Mucosa of gallbladder (tissue), 1 donor: ENCODE measurements at regions not wholly inside any gene's neighbourhood (a gene's known extent, or its start where the extent isn't known, plus 50 kb on each side); places are given as distances from the start of the nearest gene placed in this dataset.

Experiments
- DNase-seq: peaks from one replicate; pipeline ENCODE4 v3.0.0-alpha.2; 2020; ENCODE audit warnings: low spot score
- donor health status: DM: no; HTN: no; CAD: no.

DNA sequence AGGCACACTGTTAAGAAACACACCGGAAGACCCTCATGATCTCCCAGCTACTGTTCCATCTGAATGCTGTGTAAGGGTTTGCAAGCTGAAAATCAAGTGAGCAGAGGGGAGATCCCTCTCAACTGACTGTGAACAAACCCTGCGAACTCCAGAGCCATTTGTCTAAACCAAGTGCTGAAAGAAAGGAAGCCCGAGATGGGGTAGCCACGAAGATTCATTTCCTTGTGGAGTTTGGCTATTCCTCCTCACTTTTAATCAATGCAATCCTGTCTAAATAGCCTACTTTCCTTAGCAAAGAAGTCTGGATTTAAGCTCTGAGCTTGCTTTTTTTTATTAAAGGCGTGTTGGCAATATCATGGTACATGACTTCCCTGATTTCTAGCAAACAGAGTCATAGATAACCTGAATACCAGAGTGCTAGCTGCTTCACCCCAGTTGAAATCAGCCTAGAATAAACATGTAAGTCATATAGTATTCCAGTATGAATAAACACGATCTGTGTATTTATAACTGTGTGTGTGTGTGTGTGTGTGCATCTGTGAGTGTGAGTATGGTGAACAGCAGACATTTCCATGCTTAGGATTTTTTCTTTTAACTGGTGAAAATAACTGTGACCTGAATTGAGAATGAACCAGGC, 365.2 kb downstream of the ZNF521 start:
- no peak for DNase-seq

DNA sequence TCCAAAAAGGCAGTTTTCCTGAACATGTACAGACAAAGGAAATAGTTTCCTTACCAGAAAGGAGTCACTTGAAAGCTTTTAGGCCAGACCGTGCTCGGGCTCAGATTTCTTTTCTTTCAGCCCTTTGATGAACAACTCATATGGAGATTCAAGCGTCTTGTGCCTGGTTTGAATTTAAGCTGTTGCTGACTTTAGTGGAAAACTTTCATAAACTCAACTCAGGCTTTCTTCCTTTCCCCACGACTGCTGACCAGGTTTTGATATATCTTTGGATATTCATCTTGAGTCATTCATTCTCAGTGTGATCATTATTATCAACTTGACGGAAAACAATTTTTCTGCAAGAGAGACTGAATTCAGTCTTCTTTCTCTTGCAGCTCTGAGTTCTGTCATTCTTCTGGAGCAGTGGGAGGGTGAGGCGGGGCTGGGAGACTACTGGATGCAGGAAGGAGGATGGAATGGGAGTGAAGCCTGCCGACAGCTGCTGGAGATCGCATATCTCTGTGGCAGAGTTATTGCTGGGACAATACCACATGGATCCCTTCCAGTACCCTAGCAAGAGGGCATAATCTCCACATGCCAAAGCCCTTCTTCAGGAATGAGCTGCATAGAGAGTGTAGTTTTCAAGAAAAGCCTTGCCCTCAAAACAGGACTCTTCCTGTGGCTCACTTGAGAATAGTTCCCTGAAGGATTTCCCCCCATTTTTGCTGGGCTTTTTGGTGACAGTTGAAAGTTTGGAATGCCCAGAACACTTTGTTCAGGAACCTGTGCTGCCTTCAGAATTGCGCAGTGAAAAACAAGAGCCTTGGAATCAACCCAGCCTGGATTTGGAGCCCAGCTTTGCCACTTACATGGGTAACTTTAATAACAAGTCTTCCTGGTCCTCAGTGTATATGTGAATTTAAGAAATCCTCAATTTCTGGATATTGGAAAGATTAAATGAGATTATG, 364.4 kb downstream of the ZNF521 start:
- DNase-seq, result no peak

DNA sequence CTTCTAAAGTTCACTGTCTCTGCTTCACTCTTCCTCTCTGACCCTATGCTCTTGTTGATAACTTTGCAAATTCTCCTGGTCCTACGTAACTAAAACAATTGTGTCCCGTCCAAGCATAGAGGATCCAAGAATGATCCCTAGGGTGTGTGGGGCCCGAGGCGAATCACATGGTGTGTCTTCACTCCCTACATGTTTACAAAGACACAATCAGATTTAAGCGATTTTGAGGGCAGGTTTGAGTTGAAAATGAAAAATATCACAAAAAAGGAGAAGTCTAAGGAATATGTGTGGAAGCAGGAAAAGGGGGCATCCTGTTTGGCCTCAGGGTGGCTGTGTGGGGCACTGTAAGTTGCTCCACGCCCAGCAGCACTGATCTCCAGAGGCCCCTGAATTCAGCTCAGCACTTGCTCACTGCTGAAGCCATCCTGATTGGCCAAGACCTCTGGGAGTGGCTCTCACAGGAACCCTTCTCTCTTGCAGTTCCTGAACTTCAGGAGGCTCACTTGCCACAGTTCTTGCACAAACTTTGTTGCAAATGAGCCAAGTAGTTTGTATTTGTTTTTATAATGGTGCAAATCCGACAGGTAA, 363.6 kb downstream of the ZNF521 start:
- DNase-seq, result no peak

DNA sequence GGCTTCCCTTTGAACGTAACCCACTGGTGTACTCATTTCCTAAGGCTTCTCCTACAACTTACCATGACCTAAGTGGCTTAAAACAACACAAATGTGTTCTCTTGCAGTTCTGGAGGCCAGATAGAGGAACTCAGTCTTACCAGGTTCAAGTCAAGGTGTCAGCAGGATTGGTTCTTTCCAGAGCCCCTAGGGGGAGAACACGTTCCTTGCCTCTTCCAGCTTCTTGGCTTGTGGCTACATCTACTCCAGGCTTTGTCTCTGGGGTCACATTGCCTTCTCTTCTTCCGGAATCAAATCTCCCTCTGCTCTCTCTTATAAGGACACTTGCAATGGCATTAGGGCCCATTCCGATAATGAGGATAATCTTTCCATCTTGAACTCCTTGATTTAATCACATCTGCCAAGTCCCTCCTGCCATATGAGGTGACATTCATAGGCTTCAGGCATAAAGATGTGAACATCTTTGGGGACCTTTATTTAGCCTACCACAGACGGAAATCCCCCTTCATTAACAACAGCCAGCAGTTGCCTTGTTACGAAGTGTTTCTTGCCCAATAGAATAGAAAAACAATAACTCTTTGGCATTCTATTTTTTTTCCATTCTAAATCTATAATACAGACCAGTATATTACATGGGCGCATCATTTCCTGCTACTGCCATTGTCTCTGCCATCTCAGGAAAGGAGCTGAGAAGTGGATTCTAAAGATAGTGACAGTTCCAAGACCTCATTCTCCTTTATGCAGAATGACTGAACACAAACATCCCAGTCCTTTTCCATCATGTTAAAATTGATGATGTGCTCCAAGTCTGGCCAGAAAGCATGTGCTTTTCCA, 362.0 kb downstream of the ZNF521 start:
- DNase-seq, result no peak

DNA sequence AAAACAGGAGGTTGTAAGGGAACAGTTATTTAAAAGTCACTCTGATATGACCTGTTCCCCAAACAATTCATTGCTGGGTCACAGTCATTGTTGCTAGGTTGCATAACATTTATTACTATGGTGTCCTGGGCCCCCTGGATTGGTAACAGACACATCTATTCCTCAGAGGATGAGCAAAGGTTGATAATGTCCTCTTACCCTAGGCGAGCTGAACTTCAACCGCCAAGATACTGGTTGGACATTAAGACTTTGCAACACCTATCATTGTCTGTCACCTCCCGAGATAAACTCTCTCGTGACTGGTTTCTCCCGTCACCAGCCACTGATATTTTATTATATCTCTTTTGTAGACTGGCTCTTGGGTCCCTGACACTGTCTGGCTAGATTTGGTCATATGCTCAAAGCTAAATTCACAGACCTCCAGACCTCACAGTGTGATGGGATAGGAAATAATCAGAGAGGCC, 361.3 kb downstream of the ZNF521 start:
- no peak for DNase-seq

DNA sequence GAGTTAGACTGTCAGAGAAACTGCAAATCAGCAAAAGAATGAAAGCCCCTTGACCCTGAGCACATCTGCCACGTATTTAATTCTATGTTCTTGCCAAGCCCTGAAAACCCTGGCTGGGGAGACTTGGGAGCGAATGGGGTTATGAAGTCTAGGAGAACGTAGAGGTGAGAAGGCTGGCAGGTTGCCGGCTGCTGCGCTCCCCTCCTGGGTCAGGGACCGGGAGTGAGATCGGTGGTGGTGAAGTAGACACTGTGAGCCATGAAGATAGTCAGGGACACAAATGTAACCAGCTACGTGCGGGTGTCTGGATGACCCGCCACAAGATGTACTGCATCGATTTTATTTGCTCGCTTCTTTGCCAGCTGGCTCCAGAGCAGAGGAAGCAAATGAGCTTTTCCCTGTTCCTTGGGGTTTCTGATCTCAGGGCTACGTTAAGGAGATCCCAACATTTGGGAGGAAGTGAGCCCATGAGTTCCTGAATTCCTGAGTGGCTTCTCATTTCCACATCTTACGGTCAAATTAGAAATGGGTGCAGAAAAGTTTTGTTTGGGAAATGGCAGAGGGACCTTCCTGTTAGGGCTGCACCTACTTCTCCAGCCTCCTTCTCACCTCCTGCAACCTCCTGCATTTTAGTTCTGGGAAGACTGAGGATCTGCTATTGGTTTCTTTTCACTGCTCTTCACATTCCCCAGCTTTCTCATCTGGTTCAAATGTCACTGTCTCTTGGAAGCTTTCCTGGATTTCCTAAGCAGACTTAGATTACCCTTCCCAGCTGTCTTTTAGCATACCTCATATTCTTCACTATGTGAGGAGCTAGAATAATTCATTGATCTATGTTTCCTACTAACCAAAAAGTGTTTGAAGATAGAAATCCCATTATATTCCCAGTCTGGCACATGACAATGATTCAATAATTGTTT, 360.6 kb downstream of the ZNF521 start:
- no peak for DNase-seq

DNA sequence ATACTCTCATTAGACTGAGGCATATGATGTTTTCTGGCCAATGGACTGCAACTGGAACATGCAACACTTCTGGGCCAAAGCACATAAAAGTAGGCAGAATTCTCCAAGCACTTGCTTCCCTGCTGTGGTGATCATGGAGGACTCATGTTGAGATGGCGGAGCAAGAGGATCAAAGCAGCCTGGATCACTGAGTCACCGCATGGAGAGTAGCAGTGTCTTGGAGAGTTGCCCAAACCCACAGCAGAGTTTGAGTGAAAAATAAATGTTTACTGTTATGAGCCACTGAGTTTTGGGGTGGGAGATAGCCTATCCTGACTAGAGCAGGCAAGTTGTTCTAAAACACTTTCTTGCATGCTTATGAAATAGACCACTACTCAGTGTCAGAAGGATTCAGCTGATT, 359.5 kb downstream of the ZNF521 start:
- no peak for DNase-seq

DNA sequence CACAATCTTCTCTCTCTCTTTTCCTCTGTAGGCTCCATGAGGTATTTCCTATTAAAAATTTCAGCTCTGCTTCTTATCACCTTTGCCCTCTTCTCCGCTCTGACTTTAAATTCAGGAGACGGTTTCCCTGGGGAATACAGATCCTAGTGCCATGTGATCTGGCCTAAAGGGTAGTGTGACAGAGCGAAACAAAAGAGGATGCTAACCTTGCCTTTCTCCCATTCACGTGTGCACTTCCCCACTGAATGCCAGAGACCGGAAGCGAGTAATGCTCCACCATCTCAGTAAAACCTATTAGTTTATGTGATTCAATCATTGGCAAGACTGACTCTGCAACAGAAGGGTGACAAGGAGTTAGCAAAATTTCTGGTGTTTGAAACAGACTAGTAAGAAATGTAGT, 358.3 kb downstream of the ZNF521 start:
- no peak for DNase-seq

DNA sequence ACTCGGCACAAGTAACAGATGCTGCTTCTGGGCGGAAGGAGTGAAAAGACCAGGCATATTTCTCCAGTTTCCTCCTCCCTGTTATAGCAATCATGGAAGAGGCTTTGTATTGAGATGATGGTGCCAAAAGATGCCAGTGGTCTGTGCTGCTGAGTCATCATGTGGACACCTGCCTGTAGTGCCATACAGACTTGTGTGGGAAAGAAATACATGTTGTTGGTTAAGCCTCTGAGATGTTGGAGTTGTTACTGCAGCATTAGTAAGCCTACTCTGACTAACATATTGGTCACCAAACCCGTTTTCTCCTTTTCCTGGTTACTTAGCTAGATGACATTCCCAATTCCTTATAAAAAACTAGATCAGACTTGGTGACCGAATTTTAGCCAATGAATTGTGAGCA, 356.9 kb downstream of the ZNF521 start:
- DNase-seq, result no peak

DNA sequence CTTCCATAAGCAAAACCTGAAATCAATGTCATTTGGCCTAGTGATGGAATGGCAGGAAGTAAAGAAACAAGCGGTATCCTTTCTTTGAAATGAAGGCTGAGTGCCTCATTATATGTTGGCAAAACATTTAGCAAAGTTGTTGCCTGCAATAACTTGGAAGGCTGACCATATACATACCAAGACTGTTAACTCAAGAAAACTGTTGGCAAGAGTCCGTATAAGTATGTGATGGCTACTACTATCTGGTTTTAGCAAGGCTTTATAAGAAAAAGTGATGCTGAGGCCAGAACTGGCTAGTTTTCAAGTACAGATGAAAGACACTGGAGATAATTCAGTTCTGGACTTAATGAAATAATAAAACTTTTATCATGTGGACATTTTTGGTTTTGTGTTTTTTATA, 356.2 kb downstream of the ZNF521 start:
- no peak for DNase-seq

DNA sequence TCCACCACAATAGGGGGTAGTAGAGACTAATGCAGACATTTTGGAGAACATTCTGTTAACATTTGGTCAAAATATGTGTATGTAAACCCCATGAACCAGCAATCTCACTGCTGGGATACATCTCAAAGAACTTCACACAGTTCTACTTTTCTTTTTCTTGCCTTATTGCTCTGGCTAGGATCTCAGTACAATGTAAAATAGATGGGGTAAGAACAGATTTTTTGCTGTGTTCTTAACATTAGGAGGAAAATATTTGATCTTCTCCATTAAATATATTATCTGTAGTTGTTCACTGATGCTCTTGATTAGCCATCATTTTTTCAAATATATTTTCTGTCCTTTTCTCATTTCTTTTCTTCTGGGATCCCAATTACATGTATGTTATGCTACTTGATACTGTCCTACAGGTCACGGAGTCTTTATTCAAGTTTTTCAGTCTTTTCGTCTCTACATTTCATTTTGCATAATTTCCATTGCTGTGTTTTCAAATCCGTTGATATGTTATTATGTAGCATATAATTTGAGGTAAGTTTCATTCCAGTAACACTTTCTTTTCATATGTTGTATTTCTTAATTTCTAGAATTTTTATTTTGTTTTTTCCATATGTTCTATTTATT, 352.2 kb downstream of the ZNF521 start:
- DNase-seq, result no peak

DNA sequence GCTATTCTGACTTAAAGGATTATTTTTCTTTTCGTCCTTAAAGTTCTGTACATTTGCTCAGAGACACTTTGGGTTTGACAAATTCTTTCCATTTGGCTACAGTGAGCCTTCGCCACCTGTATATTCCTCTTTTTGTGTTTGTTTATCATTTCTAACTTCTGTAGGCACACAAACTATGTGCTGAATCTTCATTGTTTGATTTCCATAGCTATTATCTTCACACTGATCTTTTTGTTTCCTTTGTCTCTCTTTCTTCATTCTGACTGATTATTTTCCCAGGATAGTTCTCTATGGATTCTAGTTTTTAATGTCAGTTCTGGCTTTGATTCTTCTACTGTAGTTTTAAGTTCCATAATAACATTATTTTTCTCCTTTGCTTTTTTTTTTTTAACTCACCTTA, 350.2 kb downstream of the ZNF521 start:
- no peak for DNase-seq

DNA sequence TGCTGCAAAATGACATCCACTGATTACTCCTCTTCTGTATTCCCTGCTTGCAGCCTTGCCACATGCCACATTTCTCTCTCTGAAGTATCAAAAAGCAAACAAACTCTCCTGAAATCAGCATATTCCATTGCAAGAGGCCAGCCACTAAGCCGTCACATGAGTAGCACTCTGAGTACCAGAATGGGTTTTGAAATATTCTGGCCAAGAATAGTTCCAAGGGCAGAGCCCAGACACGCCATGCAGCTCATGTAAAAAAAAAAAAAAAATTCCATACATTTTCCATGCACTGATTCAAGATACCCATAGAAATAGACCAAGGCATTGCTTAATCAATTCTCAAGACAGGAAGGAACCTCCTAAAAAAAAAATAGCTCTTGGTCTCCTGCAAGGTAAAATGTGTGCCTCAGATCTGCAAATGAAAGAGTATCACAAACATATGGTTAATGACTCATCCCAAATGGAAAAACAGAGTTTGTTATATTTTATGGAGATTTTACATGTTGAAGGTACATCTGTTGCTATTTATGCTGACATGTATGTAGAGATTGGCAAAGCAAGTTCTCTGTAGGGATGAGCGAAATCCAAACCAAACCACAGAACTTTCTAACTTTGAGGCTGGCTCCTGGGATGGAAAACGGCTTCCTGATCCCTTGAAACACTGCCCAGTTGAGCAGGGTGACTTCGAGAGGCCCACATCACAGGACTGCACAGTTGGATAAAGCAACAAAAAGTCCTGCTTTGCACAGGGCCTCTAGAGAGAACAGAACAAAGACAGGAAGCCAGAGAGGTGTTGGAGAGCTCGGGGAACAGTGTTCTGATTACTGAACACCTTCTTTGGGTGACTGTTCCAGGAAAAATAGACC, 346.2 kb downstream of the ZNF521 start:
- DNase-seq, result no peak

DNA sequence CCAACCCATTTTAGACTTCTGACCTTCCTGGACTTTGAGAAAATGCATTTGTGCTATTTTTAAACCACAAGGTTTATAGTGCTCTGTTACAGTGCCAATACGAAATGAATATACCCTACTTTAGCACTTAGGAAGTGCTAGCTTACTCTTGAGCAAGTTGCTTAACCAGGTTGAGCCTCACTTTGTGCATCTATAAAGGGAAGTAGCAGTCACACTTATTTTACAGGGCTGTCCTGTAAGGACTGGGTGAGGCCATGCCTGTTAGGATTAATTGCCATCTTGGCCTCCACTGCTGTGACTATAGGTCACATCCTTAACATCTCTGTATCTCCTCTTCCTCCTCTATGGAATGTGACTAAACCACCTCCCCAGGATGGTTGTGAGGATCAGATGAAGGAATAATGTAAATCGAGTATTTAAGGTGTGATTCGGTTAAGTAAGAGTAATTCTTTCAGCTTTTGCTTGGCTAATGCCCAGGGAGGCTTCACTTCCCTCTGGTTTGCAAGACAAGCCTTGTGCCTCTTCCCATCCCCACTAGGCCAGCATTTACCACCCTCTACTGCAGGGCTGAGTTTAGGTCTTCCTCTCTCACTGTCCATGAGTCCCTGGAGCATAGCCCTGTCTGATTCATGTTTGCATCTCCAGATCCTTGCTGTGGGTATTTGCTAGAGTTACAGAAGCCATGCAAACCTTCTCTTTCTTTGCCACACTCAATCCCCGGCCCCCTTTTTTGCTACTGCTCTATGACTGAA, 341.2 kb downstream of the ZNF521 start:
- no peak for DNase-seq
